Neural cell (in vitro differentiated cells): ENCODE measurements at regions not wholly inside any gene's neighbourhood (a gene's known extent, or its start where the extent isn't known, plus 50 kb on each side); places are given as distances from the start of the nearest gene placed in this dataset.
A peak's percentile ranks its signal among the peaks of the same experiment; 100 is the strongest.

Experiments
- H2AFZ ChIP-seq: fragments of 200-600, 300-800 bp; sonication (generic), shearing (Covaris generic); 2 replicates; pipeline ENCODE4 v1.6.0; 2014; ENCODE audit warnings: low read depth, mild to moderate bottlenecking, antibody characterized with exemption, low read length, moderate library complexity
- H3F3A ChIP-seq: fragments of 200-600 bp; shearing (Covaris generic); 2 replicates; pipeline ENCODE4 v1.6.1; 2016; ENCODE audit warnings: mild to moderate bottlenecking, moderate library complexity, mixed read lengths, antibody characterized with exemption, low read length; ENCODE audit not compliant: insufficient read depth, poor library complexity, severe bottlenecking
- H3K27ac ChIP-seq: fragments of 200-600, 300-800 bp; sonication (generic), shearing (Covaris generic); 2 replicates; pipeline ENCODE4 v1.5.1; 2014; ENCODE audit warnings: mild to moderate bottlenecking, low read length, moderate library complexity
- H3K27me3 ChIP-seq: fragments of 300-800, 200-600 bp; sonication (generic), shearing (Covaris generic); 2 replicates; pipeline ENCODE4 v1.6.0; 2014; ENCODE audit warnings: mild to moderate bottlenecking, low read depth, low read length, moderate library complexity; ENCODE audit not compliant: insufficient read depth
- H3K36me3 ChIP-seq: fragments of 300-800, 200-600 bp; sonication (generic), shearing (Covaris generic); 2 replicates; pipeline ENCODE4 v1.5.1; 2014; ENCODE audit warnings: mild to moderate bottlenecking, antibody characterized with exemption, low read length, moderate library complexity; ENCODE audit not compliant: insufficient read depth
- H3K4me2 ChIP-seq: fragments of 300-800, 200-600 bp; sonication (generic), shearing (Covaris generic); 2 replicates; pipeline ENCODE4 v1.6.0; 2014; ENCODE audit warnings: mild to moderate bottlenecking, low read length
- H3K4me3 ChIP-seq: fragments of 300-800, 200-600 bp; sonication (generic), shearing (Covaris generic); 2 replicates; pipeline ENCODE4 v1.5.1; 2014; ENCODE audit warnings: mild to moderate bottlenecking, low read length, moderate library complexity
- H3K79me2 ChIP-seq: fragments of 200-600 bp; shearing (Covaris generic); replicated peaks from 2 replicates; pipeline ENCODE4 v1.6.0; 2014; ENCODE audit warnings: mild to moderate bottlenecking, low read length, moderate library complexity; ENCODE audit not compliant: insufficient read depth
- H3K9ac ChIP-seq: fragments of 300-800, 200-600 bp; sonication (generic), shearing (Covaris generic); 2 replicates; pipeline ENCODE4 v1.6.1; 2016; ENCODE audit warnings: mild to moderate bottlenecking, low read length, mixed read lengths
- H3K9me2 ChIP-seq: fragments of 200-600 bp; shearing (Covaris generic); 2 replicates; pipeline ENCODE4 v1.6.1; 2016; ENCODE audit warnings: mild to moderate bottlenecking, low read length, mixed read lengths; ENCODE audit not compliant: insufficient read depth
- H3K9me3 ChIP-seq: fragments of 200-600, 300-800 bp; sonication (generic), shearing (Covaris generic); 2 replicates; pipeline ENCODE4 v1.6.1; 2016; ENCODE audit warnings: mild to moderate bottlenecking, mixed run types, low read length, moderate library complexity, mixed read lengths
- H4K20me1 ChIP-seq: fragments of 200-600 bp; shearing (Covaris generic); 2 replicates; pipeline ENCODE4 v1.6.1; 2016; ENCODE audit warnings: mild to moderate bottlenecking, mixed run types; ENCODE audit not compliant: insufficient read depth
- EP300 ChIP-seq: fragments of 450-650 bp; conservative IDR thresholded peaks from 2 replicates; pipeline ENCODE4 v1.6.1; 2014; ENCODE audit warnings: antibody characterized with exemption, mild to moderate bottlenecking, moderate library complexity; ENCODE audit not compliant: poor library complexity, severe bottlenecking
- EZH2 ChIP-seq: fragments of 200-600, 300-800 bp; shearing (Covaris generic), sonication (generic); IDR thresholded peaks from 2 replicates; pipeline ENCODE4 v1.6.1; 2014; ENCODE audit warnings: antibody characterized with exemption, low read length, borderline replicate concordance, mild to moderate bottlenecking; ENCODE audit not compliant: insufficient read depth, poor library complexity, severe bottlenecking
- MXI1 ChIP-seq: fragments of 450-650 bp; conservative IDR thresholded peaks from 2 replicates; pipeline ENCODE4 v1.6.1; 2014; ENCODE audit warnings: antibody characterized with exemption, mild to moderate bottlenecking; ENCODE audit not compliant: poor library complexity, severe bottlenecking
- POLR2AphosphoS5 ChIP-seq: IDR thresholded peaks from 2 replicates; pipeline ENCODE4 v1.6.1; 2012
- RAD21 ChIP-seq: fragments of 450-650 bp; conservative IDR thresholded peaks from 2 replicates; pipeline ENCODE4 v1.6.1; 2014; ENCODE audit warnings: antibody characterized with exemption, mild to moderate bottlenecking, moderate library complexity
- SMC3 ChIP-seq: fragments of 450-650 bp; conservative IDR thresholded peaks from 2 replicates; pipeline ENCODE4 v1.6.1; 2014; ENCODE audit warnings: antibody characterized with exemption, mild to moderate bottlenecking, moderate library complexity; ENCODE audit not compliant: poor library complexity
- TAF1 ChIP-seq: IDR thresholded peaks from 2 replicates; pipeline ENCODE4 v1.6.1; 2012; ENCODE audit warnings: low read depth
- TF ChIP-seq, protein P1 (sequence below): fragments of 450-650 bp; IDR thresholded peaks from 2 replicates; pipeline ENCODE4 v1.5.1; 2014; ENCODE audit warnings: antibody characterized with exemption, mild to moderate bottlenecking, moderate library complexity; ENCODE audit not compliant: poor library complexity, severe bottlenecking
- TF ChIP-seq, protein P2 (sequence below): IDR thresholded peaks from 2 replicates; pipeline ENCODE4 v1.6.1; 2012; ENCODE audit warnings: borderline replicate concordance

- H3K27me3 ChIP-seq = no peaks in the 10 kb centered on the region
- TF ChIP-seq POLR2AphosphoS5 (no peak), EP300 (no peak), EZH2 (no peak), MXI1 (no peak), TAF1 (no peak), SMC3 (no peak), RAD21 (no peak)
- TF ChIP-seq, protein P1, sequence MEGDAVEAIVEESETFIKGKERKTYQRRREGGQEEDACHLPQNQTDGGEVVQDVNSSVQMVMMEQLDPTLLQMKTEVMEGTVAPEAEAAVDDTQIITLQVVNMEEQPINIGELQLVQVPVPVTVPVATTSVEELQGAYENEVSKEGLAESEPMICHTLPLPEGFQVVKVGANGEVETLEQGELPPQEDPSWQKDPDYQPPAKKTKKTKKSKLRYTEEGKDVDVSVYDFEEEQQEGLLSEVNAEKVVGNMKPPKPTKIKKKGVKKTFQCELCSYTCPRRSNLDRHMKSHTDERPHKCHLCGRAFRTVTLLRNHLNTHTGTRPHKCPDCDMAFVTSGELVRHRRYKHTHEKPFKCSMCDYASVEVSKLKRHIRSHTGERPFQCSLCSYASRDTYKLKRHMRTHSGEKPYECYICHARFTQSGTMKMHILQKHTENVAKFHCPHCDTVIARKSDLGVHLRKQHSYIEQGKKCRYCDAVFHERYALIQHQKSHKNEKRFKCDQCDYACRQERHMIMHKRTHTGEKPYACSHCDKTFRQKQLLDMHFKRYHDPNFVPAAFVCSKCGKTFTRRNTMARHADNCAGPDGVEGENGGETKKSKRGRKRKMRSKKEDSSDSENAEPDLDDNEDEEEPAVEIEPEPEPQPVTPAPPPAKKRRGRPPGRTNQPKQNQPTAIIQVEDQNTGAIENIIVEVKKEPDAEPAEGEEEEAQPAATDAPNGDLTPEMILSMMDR = no peak
- TF ChIP-seq, protein P2, sequence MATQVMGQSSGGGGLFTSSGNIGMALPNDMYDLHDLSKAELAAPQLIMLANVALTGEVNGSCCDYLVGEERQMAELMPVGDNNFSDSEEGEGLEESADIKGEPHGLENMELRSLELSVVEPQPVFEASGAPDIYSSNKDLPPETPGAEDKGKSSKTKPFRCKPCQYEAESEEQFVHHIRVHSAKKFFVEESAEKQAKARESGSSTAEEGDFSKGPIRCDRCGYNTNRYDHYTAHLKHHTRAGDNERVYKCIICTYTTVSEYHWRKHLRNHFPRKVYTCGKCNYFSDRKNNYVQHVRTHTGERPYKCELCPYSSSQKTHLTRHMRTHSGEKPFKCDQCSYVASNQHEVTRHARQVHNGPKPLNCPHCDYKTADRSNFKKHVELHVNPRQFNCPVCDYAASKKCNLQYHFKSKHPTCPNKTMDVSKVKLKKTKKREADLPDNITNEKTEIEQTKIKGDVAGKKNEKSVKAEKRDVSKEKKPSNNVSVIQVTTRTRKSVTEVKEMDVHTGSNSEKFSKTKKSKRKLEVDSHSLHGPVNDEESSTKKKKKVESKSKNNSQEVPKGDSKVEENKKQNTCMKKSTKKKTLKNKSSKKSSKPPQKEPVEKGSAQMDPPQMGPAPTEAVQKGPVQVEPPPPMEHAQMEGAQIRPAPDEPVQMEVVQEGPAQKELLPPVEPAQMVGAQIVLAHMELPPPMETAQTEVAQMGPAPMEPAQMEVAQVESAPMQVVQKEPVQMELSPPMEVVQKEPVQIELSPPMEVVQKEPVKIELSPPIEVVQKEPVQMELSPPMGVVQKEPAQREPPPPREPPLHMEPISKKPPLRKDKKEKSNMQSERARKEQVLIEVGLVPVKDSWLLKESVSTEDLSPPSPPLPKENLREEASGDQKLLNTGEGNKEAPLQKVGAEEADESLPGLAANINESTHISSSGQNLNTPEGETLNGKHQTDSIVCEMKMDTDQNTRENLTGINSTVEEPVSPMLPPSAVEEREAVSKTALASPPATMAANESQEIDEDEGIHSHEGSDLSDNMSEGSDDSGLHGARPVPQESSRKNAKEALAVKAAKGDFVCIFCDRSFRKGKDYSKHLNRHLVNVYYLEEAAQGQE = no peak
- H3K79me2 ChIP-seq = no peaks in the 10 kb centered on the region
- no peaks in the 10 kb centered on the region for H3K9me3 ChIP-seq
- no peak overlapping the region for H3K9ac ChIP-seq
- no peak overlapping the region for H3K4me3 ChIP-seq
- no peaks in the 10 kb centered on the region for H3K9me2 ChIP-seq
- H4K20me1 ChIP-seq = no peaks in the 10 kb centered on the region
- H3K36me3 ChIP-seq = no peaks in the 10 kb centered on the region
- H3K4me2 ChIP-seq = no peak overlapping the region
- H3K27ac ChIP-seq = no peak overlapping the region
- no peaks in the 10 kb centered on the region for H3F3A ChIP-seq
- no peak overlapping the region for H2AFZ ChIP-seq
Measured at GRCh38 chr4:14265651-14266050, 638.1 kb upstream of the BOD1L1 start.

- no peak overlapping the region for H2AFZ ChIP-seq
- TF ChIP-seq POLR2AphosphoS5 (peak; percentile 8), EZH2 (no peak)
- H3F3A ChIP-seq = no peaks in the 10 kb centered on the region
- H3K36me3 ChIP-seq = no peaks in the 10 kb centered on the region
- peak overlapping the region; percentile 1 for H3K4me3 ChIP-seq
- no peak overlapping the region for H3K4me2 ChIP-seq
- no peaks in the 10 kb centered on the region for H3K9me3 ChIP-seq
- H3K27ac ChIP-seq = peak overlapping the region; percentile 19
- H3K9me2 ChIP-seq = no peaks in the 10 kb centered on the region
- H3K79me2 ChIP-seq = no peaks in the 10 kb centered on the region
- H4K20me1 ChIP-seq = no peaks in the 10 kb centered on the region
- H3K9ac ChIP-seq = no peak overlapping the region
- no peaks in the 10 kb centered on the region for H3K27me3 ChIP-seq
Measured at GRCh38 chr4:14267373-14268060, 640.0 kb upstream of the BOD1L1 start.
